ENCODE measurements at regions not wholly inside any gene's neighbourhood (a gene's known extent, or its start where the extent isn't known, plus 50 kb on each side); places are given as distances from the start of the nearest gene placed in this dataset.

DNA sequence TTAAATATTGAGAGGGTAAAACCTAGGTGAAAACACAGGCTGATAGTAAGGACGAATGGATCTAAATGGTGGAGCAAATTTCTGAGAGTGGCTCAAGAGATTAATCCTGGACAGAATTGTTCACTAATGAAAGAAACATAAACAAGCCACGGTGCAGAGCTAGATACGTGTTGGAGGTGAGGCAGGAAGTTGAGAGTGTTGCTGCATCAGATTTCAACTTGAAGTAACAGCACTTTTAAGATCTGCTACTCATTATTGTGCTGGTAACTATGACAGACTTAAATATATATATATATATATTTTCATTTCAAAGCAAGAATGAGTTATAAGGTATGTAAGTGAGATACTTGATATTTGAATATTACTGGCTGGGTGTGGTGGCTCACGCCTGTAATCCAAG, 64.9 kb downstream of the PTGS2 start:
- no peak overlapping the region for H2BK120ac ChIP-seq (ENCODE audit: insufficient read depth, low read length, poor library complexity)
- H3K9ac ChIP-seq (ENCODE audit: low read length) = no peak overlapping the region
- H3K79me2 ChIP-seq (ENCODE audit: control insufficient read depth, insufficient read depth, low read length, poor library complexity) = no peaks in the 10 kb centered on the region
- H2AFZ ChIP-seq (ENCODE audit: insufficient read depth, low read length, poor library complexity) = no peak overlapping the region
- no peaks in the 10 kb centered on the region for H3K9me3 ChIP-seq (ENCODE audit: insufficient read depth, low read depth, low read length)
- H3K18ac ChIP-seq (ENCODE audit: low read length) = no peak overlapping the region
- no peaks in the 10 kb centered on the region for H3K36me3 ChIP-seq (ENCODE audit: control insufficient read depth in 1 of 2, insufficient read depth in 2 of 2, low read length in 2 of 2)
- no peak overlapping the region for H3K23ac ChIP-seq (ENCODE audit: low read length)
- H3K27me3 ChIP-seq (ENCODE audit: insufficient read depth, low read length) = no peaks in the 10 kb centered on the region
- no peak overlapping the region for H3K4ac ChIP-seq (ENCODE audit: low read depth, low read length)
- H4K91ac ChIP-seq (ENCODE audit: low read depth, low read length) = no peak overlapping the region
- peaks cover 0 to 2% of the 10 kb centered on the region in 2 experiments for H3K4me1 ChIP-seq (ENCODE audit: control insufficient read depth in 1 of 2, insufficient read depth in 2 of 2, low read length in 2 of 2)
- WGBS (ENCODE audit: extremely low coverage, insufficient coverage, insufficient read length) = no CpG with 5 or more reads among the region's 4 CpGs
- no peak overlapping the region for H2BK5ac ChIP-seq (ENCODE audit: low read depth, low read length, poor library complexity)
- DNase-seq = no peak
- H2AK5ac ChIP-seq (ENCODE audit: low read length) = no peak overlapping the region
- no peak overlapping the region for H3K14ac ChIP-seq (ENCODE audit: low read length)
- no peak overlapping the region for H3K27ac ChIP-seq (ENCODE audit: low read depth, low read length)
- no peak overlapping the region for H3K4me2 ChIP-seq (ENCODE audit: low read length)
- no peak overlapping the region for H4K8ac ChIP-seq (ENCODE audit: low read depth, low read length)
- H3K4me3 ChIP-seq (ENCODE audit: low read depth, low read length) = no peak overlapping the region
- H4K12ac ChIP-seq (ENCODE audit: low read depth, low read length) = no peak overlapping the region
- no peak overlapping the region for H2BK12ac ChIP-seq (ENCODE audit: low read length)
- H3K79me1 ChIP-seq (ENCODE audit: low read length) = no peaks in the 10 kb centered on the region

DNA sequence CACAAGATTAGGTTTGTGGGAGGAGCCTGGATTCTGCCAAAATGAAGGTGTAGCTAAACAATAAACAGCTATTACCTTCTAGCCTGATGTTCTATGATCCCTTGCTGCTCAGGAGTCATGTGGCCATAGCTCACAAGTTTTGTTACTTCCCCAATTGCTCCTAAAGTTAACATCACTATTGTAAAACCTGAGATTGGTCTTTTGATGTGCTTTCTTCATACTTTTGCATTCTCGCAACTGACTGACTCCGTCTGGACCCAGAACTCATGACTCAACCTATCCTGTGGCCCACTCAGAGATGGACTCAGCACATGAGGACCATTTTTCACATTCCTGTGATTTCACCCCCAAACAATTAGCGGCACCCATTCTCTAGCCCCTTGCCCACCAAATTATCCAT, 69.1 kb downstream of the PTGS2 start:
- Histone ChIP-seq H2AK5ac (ENCODE audit: low read length) (no peak overlapping the region), H3K14ac (ENCODE audit: low read length) (no peak overlapping the region), H4K12ac (ENCODE audit: low read depth, low read length) (no peak overlapping the region), H3K4me2 (ENCODE audit: low read length) (no peak overlapping the region), H3K36me3 (ENCODE audit: control insufficient read depth in 1 of 2, insufficient read depth in 2 of 2, low read length in 2 of 2) (no peaks in the 10 kb centered on the region), H3K27me3 (ENCODE audit: insufficient read depth, low read length) (no peaks in the 10 kb centered on the region), H3K23ac (ENCODE audit: low read length) (no peak overlapping the region), H2AFZ (ENCODE audit: insufficient read depth, low read length, poor library complexity) (no peak overlapping the region), H3K79me2 (ENCODE audit: control insufficient read depth, insufficient read depth, low read length, poor library complexity) (no peaks in the 10 kb centered on the region), H3K18ac (ENCODE audit: low read length) (no peak overlapping the region), H4K8ac (ENCODE audit: low read depth, low read length) (no peak overlapping the region), H3K4me1 (ENCODE audit: control insufficient read depth in 1 of 2, insufficient read depth in 2 of 2, low read length in 2 of 2) (no peaks in the 10 kb centered on the region), H3K9me3 (ENCODE audit: insufficient read depth, low read depth, low read length) (no peaks in the 10 kb centered on the region), H2BK12ac (ENCODE audit: low read length) (no peak overlapping the region), H4K91ac (ENCODE audit: low read depth, low read length) (no peak overlapping the region), H3K4me3 (ENCODE audit: low read depth, low read length) (no peak overlapping the region), H2BK5ac (ENCODE audit: low read depth, low read length, poor library complexity) (no peak overlapping the region), H3K79me1 (ENCODE audit: low read length) (no peaks in the 10 kb centered on the region), H3K27ac (ENCODE audit: low read depth, low read length) (no peak overlapping the region), H2BK120ac (ENCODE audit: insufficient read depth, low read length, poor library complexity) (no peak overlapping the region), H3K4ac (ENCODE audit: low read depth, low read length) (no peak overlapping the region), H3K9ac (ENCODE audit: low read length) (no peak overlapping the region)
- no CpG with 5 or more reads among the region's 3 CpGs for WGBS (ENCODE audit: extremely low coverage, insufficient coverage, insufficient read length)
- DNase-seq = no peak

DNA sequence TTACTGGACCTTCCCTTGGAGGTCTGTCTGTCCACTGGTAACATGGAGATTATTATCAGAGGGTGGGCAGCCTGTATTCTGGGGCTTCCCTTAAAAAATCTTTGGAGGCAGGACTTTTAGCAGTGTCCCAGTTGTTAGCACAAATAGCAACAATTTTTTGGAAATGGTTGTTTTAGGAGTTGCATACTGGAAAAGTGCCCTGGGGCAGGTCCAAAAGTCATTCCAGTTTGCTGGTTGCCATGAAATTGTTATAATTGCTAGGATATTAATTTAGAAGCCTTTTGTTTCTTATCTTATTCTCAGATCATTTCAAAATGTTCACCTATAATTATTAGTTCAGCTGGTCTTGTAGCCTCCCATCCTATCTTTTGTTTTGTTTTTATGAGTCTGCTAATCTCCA, 71.0 kb downstream of the PTGS2 start:
- no peak overlapping the region for H4K12ac ChIP-seq (ENCODE audit: low read depth, low read length)
- no peak overlapping the region for H3K4ac ChIP-seq (ENCODE audit: low read depth, low read length)
- no peak overlapping the region for H4K91ac ChIP-seq (ENCODE audit: low read depth, low read length)
- H3K4me1 ChIP-seq (ENCODE audit: control insufficient read depth in 1 of 2, insufficient read depth in 2 of 2, low read length in 2 of 2) = no peaks in the 10 kb centered on the region
- H3K4me3 ChIP-seq (ENCODE audit: low read depth, low read length) = no peak overlapping the region
- H3K14ac ChIP-seq (ENCODE audit: low read length) = no peak overlapping the region
- no peak overlapping the region for H3K18ac ChIP-seq (ENCODE audit: low read length)
- no peak overlapping the region for H2BK5ac ChIP-seq (ENCODE audit: low read depth, low read length, poor library complexity)
- H3K27me3 ChIP-seq (ENCODE audit: insufficient read depth, low read length) = no peaks in the 10 kb centered on the region
- H2AK5ac ChIP-seq (ENCODE audit: low read length) = no peak overlapping the region
- H3K23ac ChIP-seq (ENCODE audit: low read length) = no peak overlapping the region
- H3K79me2 ChIP-seq (ENCODE audit: control insufficient read depth, insufficient read depth, low read length, poor library complexity) = no peaks in the 10 kb centered on the region
- H2BK12ac ChIP-seq (ENCODE audit: low read length) = no peak overlapping the region
- no peak overlapping the region for H3K27ac ChIP-seq (ENCODE audit: low read depth, low read length)
- no peaks in the 10 kb centered on the region for H3K79me1 ChIP-seq (ENCODE audit: low read length)
- H4K8ac ChIP-seq (ENCODE audit: low read depth, low read length) = no peak overlapping the region
- no peak overlapping the region for H2BK120ac ChIP-seq (ENCODE audit: insufficient read depth, low read length, poor library complexity)
- no peak overlapping the region for H2AFZ ChIP-seq (ENCODE audit: insufficient read depth, low read length, poor library complexity)
- H3K9ac ChIP-seq (ENCODE audit: low read length) = no peak overlapping the region
- H3K9me3 ChIP-seq (ENCODE audit: insufficient read depth, low read depth, low read length) = no peaks in the 10 kb centered on the region
- H3K36me3 ChIP-seq (ENCODE audit: control insufficient read depth in 1 of 2, insufficient read depth in 2 of 2, low read length in 2 of 2) = no peaks in the 10 kb centered on the region
- no peak overlapping the region for H3K4me2 ChIP-seq (ENCODE audit: low read length)
- DNase-seq = peak; percentile 6 to 62

DNA sequence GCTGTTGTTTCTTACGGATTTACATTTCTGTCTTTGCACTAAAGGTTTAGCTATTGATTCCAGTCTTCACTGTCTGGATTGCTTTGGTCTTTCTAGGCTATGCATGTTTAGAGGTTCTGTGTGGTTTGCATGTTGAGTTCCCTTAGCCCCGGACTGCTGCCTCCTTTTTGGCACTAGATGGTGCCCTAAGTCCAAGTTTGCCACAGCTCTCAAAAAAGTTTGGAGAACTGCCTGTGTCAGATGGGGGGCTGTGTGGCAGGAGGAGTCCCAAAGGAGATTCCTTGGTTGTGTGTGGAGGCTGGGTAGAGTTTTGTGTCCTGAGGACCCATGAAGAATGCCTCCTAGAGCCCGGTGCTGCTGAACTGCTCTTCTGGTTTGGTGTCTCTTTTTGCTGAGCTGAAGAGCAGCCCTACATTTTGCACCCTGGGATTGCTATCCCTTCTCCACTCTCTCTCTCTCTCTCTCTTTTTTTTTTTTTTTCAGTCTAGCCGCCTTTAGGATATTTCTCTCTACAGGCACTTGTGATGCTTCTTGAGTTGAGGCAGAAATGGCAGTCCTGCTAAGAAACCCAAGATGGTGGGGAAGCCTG, 74.4 kb downstream of the PTGS2 start:
- H4K8ac ChIP-seq (ENCODE audit: low read depth, low read length) = no peak overlapping the region
- H3K9me3 ChIP-seq (ENCODE audit: insufficient read depth, low read depth, low read length) = no peaks in the 10 kb centered on the region

More for the DNA sequence above, 74.4 kb downstream of the PTGS2 start:
- no peak overlapping the region for H2AFZ ChIP-seq (ENCODE audit: insufficient read depth, low read length, poor library complexity)
- no peak overlapping the region for H3K4ac ChIP-seq (ENCODE audit: low read depth, low read length)
- no peaks in the 10 kb centered on the region for H3K79me2 ChIP-seq (ENCODE audit: control insufficient read depth, insufficient read depth, low read length, poor library complexity)
- no peak overlapping the region for H2BK5ac ChIP-seq (ENCODE audit: low read depth, low read length, poor library complexity)
- H2BK12ac ChIP-seq (ENCODE audit: low read length) = no peak overlapping the region
- H3K79me1 ChIP-seq (ENCODE audit: low read length) = no peaks in the 10 kb centered on the region
- no peak overlapping the region for H4K91ac ChIP-seq (ENCODE audit: low read depth, low read length)
- WGBS (ENCODE audit: extremely low coverage, insufficient coverage, insufficient read length) = no CpG with 5 or more reads among the region's 4 CpGs
- DNase-seq = peak; percentile 9 to 58
- no peak overlapping the region for H3K14ac ChIP-seq (ENCODE audit: low read length)
- no peaks in the 10 kb centered on the region for H3K36me3 ChIP-seq (ENCODE audit: control insufficient read depth in 1 of 2, insufficient read depth in 2 of 2, low read length in 2 of 2)
- no peak overlapping the region for H3K4me3 ChIP-seq (ENCODE audit: low read depth, low read length)
- H3K27me3 ChIP-seq (ENCODE audit: insufficient read depth, low read length) = no peaks in the 10 kb centered on the region
- no peak overlapping the region for H3K27ac ChIP-seq (ENCODE audit: low read depth, low read length)
- H3K23ac ChIP-seq (ENCODE audit: low read length) = no peak overlapping the region
- H3K18ac ChIP-seq (ENCODE audit: low read length) = no peak overlapping the region
- no peak overlapping the region for H3K9ac ChIP-seq (ENCODE audit: low read length)
- no peak overlapping the region for H4K12ac ChIP-seq (ENCODE audit: low read depth, low read length)
- no peak overlapping the region for H2AK5ac ChIP-seq (ENCODE audit: low read length)
- no peak overlapping the region for H2BK120ac ChIP-seq (ENCODE audit: insufficient read depth, low read length, poor library complexity)
- no peak overlapping the region for H3K4me2 ChIP-seq (ENCODE audit: low read length)
- H3K4me1 ChIP-seq (ENCODE audit: control insufficient read depth in 1 of 2, insufficient read depth in 2 of 2, low read length in 2 of 2) = no peaks in the 10 kb centered on the region
